HUES48 (cell line): ENCODE measurements at regions not wholly inside any gene's neighbourhood (a gene's known extent, or its start where the extent isn't known, plus 50 kb on each side); places are given as distances from the start of the nearest gene placed in this dataset.
"Not testable (repeated sequence)": the region's sequence is repeated elsewhere in the genome, so short reads cannot be mapped to it uniquely, and the experiment has no call there.

Experiments used
- H3K27ac ChIP-seq: one replicate; pipeline ENCODE4 v1.7.0; 2013; ENCODE audit warnings: low read depth, low read length, inconsistent platforms
- H3K27me3 ChIP-seq: 2 replicates; pipeline ENCODE4 v1.6.1; 2013; ENCODE audit warnings: mild to moderate bottlenecking, low read length; ENCODE audit not compliant: control insufficient read depth, insufficient read depth
- H3K36me3 ChIP-seq: 2 replicates; pipeline ENCODE4 v1.6.1; 2013; ENCODE audit warnings: low read length; ENCODE audit not compliant: control insufficient read depth, insufficient read depth
- H3K4me1 ChIP-seq: 2 replicates; pipeline ENCODE4 v1.6.1; 2013; ENCODE audit warnings: mild to moderate bottlenecking, low read length; ENCODE audit not compliant: control insufficient read depth, insufficient read depth
- H3K4me3 ChIP-seq: 2 replicates; pipeline ENCODE4 v1.5.1; 2013; ENCODE audit warnings: mild to moderate bottlenecking, low read depth, low read length
- H3K9ac ChIP-seq: 2 replicates; pipeline ENCODE4 v1.6.1; 2013; ENCODE audit warnings: mild to moderate bottlenecking, low read depth, low read length, moderate library complexity
- H3K9me3 ChIP-seq: 2 replicates; pipeline ENCODE4 v1.6.1; 2013; ENCODE audit warnings: low read length; ENCODE audit not compliant: control insufficient read depth, insufficient read depth

GRCh38 chr10:35942057-35942456 is 300.0 kb upstream of the FZD8 start:
- Histone ChIP-seq H3K4me3 (no peak overlapping the region), H3K36me3 (no peaks in the 10 kb centered on the region), H3K9me3 (no peaks in the 10 kb centered on the region), H3K4me1 (peaks cover 8% of the 10 kb centered on the region), H3K27me3 (no peaks in the 10 kb centered on the region), H3K27ac (no peak overlapping the region), H3K9ac (no peak overlapping the region)

- no peak overlapping the region for H3K4me3 ChIP-seq
- H3K27ac ChIP-seq: no peak overlapping the region
- no peaks in the 10 kb centered on the region for H3K9me3 ChIP-seq
- H3K9ac ChIP-seq: no peak overlapping the region
- no peaks in the 10 kb centered on the region for H3K36me3 ChIP-seq
- H3K27me3 ChIP-seq: no peaks in the 10 kb centered on the region
- H3K4me1 ChIP-seq: peaks cover 8% of the 10 kb centered on the region
Measured at GRCh38 chr10:35940141-35941041, 298.3 kb upstream of the FZD8 start.

- H3K4me1 ChIP-seq: peaks cover 8% of the 10 kb centered on the region
- H3K9me3 ChIP-seq: no peaks in the 10 kb centered on the region
- H3K9ac ChIP-seq: no peak overlapping the region
- H3K27ac ChIP-seq: no peak overlapping the region
- no peaks in the 10 kb centered on the region for H3K27me3 ChIP-seq
- H3K4me3 ChIP-seq: no peak overlapping the region
- no peaks in the 10 kb centered on the region for H3K36me3 ChIP-seq
Measured at GRCh38 chr10:35938160-35938559, 296.1 kb upstream of the FZD8 start.

GRCh38 chr10:35937546-35937945 is 295.4 kb upstream of the FZD8 start:
- Histone ChIP-seq H3K9ac (no peak overlapping the region), H3K27me3 (no peaks in the 10 kb centered on the region), H3K27ac (no peak overlapping the region), H3K9me3 (no peaks in the 10 kb centered on the region), H3K36me3 (no peaks in the 10 kb centered on the region), H3K4me1 (peaks cover 8% of the 10 kb centered on the region), H3K4me3 (no peak overlapping the region)

- H3K27me3 ChIP-seq: no peaks in the 10 kb centered on the region
- H3K27ac ChIP-seq: no peak overlapping the region
- no peaks in the 10 kb centered on the region for H3K9me3 ChIP-seq
- no peak overlapping the region for H3K4me3 ChIP-seq
- no peaks in the 10 kb centered on the region for H3K36me3 ChIP-seq
- H3K9ac ChIP-seq: no peak overlapping the region
- H3K4me1 ChIP-seq: no peaks in the 10 kb centered on the region
Measured at GRCh38 chr10:35934642-35934995, 292.5 kb upstream of the FZD8 start.

GRCh38 chr10:35933940-35934641 is 292.0 kb upstream of the FZD8 start:
- no peak overlapping the region for H3K27ac ChIP-seq
- no peaks in the 10 kb centered on the region for H3K9me3 ChIP-seq
- H3K9ac ChIP-seq: no peak overlapping the region
- no peaks in the 10 kb centered on the region for H3K4me1 ChIP-seq
- no peaks in the 10 kb centered on the region for H3K27me3 ChIP-seq
- no peak overlapping the region for H3K4me3 ChIP-seq
- no peaks in the 10 kb centered on the region for H3K36me3 ChIP-seq

GRCh38 chr10:35933491-35933890 is 291.4 kb upstream of the FZD8 start:
- H3K9me3 ChIP-seq: no peaks in the 10 kb centered on the region
- H3K36me3 ChIP-seq: no peaks in the 10 kb centered on the region
- no peaks in the 10 kb centered on the region for H3K27me3 ChIP-seq
- H3K27ac ChIP-seq: no peak overlapping the region
- H3K4me3 ChIP-seq: no peak overlapping the region
- no peak overlapping the region for H3K9ac ChIP-seq
- no peaks in the 10 kb centered on the region for H3K4me1 ChIP-seq

- not testable (repeated sequence) for H3K9me3 ChIP-seq, H3K36me3 ChIP-seq, H3K27me3 ChIP-seq, H3K9ac ChIP-seq, H3K4me3 ChIP-seq, H3K27ac ChIP-seq
- H3K4me1 ChIP-seq: peaks cover 20% of the 10 kb centered on the region
Measured at GRCh38 chr10:35929962-35930361, 287.9 kb upstream of the FZD8 start.

- Histone ChIP-seq H3K9me3 (no peaks in the 10 kb centered on the region), H3K27ac (no peak overlapping the region), H3K4me1 (peaks cover 25% of the 10 kb centered on the region), H3K27me3 (no peaks in the 10 kb centered on the region), H3K36me3 (no peaks in the 10 kb centered on the region), H3K9ac (no peak overlapping the region), H3K4me3 (no peak overlapping the region)
Measured at GRCh38 chr10:35928748-35929147, 286.7 kb upstream of the FZD8 start.

- no peaks in the 10 kb centered on the region for H3K9me3 ChIP-seq
- no peaks in the 10 kb centered on the region for H3K27me3 ChIP-seq
- peaks cover 25% of the 10 kb centered on the region for H3K4me1 ChIP-seq
Measured at GRCh38 chr10:35927990-35928488, 285.9 kb upstream of the FZD8 start.

GRCh38 chr10:35927341-35927740 is 285.2 kb upstream of the FZD8 start:
- Histone ChIP-seq H3K4me3 (no peak overlapping the region), H3K36me3 (no peaks in the 10 kb centered on the region), H3K4me1 (peaks cover 28% of the 10 kb centered on the region), H3K9ac (no peak overlapping the region), H3K27me3 (no peaks in the 10 kb centered on the region), H3K27ac (no peak overlapping the region), H3K9me3 (no peaks in the 10 kb centered on the region)

More at GRCh38 chr10:35927990-35928488, 285.9 kb upstream of the FZD8 start:
- no peaks in the 10 kb centered on the region for H3K36me3 ChIP-seq
- no peak overlapping the region for H3K9ac ChIP-seq
- no peak overlapping the region for H3K27ac ChIP-seq
- H3K4me3 ChIP-seq: no peak overlapping the region
